RPMI7951 (cell line): ENCODE measurements at regions not wholly inside any gene's neighbourhood (a gene's known extent, or its start where the extent isn't known, plus 50 kb on each side); places are given as distances from the start of the nearest gene placed in this dataset.
"Not testable (repeated sequence)": the region's sequence is repeated elsewhere in the genome, so short reads cannot be mapped to it uniquely, and the experiment has no call there.

Experiments
- DNase-seq: peaks from one replicate; pipeline ENCODE4 v3.0.0-alpha.2; 2012; ENCODE audit warnings: low read depth

DNA sequence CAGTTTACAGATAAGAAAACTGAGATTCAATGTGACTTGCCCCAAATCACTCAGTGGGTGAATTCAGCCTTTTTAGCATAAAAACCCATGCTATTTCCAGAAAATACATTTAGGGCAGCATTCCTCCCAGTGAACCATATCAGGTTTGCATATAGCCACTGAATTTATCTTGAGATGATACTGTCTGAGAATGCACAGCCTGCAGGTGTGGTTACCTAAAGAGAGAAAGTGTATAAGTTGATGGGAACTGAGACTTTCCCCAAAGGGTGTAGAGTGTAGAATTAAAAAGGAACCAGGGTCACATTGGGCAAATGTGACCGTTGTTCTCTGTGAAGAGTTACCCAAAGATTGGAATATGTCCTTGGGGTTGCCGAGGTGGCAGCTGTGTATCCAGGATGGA lies 100.0 kb upstream of the PIK3R1 start:
- no peak for DNase-seq

DNA sequence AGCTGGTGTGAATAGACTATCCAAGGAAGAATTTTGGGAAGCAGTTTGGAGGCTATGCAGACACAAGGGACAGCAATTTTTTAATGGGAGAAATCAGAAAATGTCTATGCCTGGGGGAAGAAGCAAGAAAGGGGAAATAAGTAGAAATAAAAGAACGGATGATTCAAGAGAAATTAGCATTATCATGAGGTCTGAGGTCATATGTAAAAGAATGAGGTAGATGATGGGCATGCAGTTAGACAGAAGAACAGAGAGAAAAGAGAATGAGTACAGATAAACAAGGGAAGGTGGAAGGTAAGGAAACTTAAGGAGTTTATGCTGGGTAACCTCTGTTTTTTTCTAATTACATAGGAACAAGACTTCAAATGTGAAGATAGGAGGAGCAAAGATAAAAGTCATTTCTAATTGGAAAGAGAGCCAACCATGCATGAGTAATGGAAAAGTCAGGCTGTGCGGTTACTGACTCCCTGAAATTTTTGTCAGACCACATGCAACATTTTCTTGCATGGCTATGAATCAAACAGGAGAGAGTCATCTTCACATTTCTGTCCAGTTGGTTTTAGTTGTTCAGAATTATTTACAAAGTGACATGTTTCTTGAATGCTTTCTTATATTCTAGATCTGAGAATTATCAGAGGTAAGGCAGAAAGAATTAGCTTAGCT lies 101.0 kb upstream of the PIK3R1 start:
- DNase-seq: peak; percentile 91

DNA sequence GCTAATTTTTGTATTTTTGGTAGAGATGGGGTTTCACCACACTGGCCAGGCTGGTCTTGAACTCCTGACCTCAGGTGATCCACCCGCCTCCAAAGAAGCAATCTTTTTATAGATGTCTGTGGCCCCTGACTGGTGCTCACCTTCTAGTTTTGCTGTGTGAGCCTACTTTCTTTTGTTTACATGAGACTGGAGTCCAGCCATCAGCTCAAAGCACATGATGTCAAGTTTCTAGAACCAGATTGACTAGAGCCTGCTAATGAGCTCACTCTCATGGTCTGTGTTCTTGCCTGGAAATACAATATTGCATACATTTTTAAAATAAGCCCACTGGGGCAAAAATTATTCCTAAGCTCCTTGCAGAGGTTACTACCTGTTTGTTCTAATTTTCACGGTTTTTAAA lies 102.9 kb upstream of the PIK3R1 start:
- no peak for DNase-seq

- no peak for DNase-seq
Observed at GRCh38 chr5:68110894-68111293, 104.7 kb upstream of the PIK3R1 start.

DNA sequence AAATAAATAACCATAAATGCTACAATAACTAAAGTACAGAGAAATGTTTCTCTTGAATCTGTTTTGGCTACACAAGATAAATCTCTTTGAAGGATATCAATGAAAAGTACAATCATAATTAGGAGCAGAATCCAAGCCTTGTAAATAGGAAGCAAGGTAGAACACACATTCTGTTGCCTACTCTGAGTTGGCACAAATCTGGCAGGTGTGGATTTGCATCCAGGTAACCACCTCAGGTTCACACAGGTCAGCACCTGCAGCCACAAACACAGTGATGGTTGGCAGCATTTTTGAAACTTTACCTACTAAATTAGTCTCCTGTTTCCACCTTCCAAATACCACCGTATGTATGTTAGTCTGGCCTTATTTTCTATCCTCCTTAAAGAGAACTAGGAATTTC lies 105.3 kb upstream of the PIK3R1 start:
- DNase-seq: no peak

DNA sequence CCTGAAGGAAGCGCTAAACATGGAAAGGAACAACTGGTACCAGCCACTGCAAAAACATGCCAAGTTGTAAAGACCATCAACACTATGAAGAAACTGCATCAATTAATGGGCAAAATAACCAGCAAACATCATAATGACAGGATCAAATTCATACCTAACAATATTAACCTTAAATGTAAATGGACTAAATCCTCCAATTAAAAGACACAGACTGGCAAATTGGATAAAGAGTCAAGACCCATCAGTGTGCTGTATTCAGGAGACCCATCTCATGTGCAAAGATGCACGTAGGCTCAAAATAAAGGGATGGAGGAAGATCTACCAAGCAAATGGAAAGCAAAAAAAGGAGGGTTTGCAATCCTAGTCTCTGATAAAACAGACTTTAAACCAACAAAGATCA lies 111.3 kb upstream of the PIK3R1 start:
- not testable (repeated sequence) for DNase-seq

GRCh38 chr5:68103297-68103696 lies 112.3 kb upstream of the PIK3R1 start:
- not testable (repeated sequence) for DNase-seq

GRCh38 chr5:68099327-68099726 lies 116.2 kb upstream of the PIK3R1 start:
- DNase-seq: no peak

GRCh38 chr5:68093455-68094159 lies 121.9 kb upstream of the PIK3R1 start:
- DNase-seq: no peak

DNA sequence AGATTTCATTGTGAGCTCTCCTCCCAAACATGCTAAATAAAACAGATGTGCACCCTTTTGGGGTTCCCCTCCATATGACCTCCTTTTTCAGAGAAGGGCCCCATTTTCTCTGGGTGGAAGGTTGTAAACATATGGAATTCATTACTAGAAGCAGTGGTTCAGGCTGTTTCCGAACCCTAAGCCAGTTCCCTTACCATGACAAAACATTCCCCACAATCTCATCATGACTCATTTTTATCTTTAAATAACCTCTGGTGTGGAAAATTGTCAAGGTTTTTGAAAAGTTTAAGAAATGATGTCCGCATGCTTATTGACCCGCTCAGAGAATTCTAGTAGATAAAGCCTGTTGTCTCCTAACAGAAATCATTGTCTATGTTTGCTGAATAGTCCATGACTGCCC lies 127.3 kb upstream of the PIK3R1 start:
- peak; percentile 91 for DNase-seq

GRCh38 chr5:68087866-68088265 lies 127.7 kb upstream of the PIK3R1 start:
- peak; percentile 83 for DNase-seq

DNA sequence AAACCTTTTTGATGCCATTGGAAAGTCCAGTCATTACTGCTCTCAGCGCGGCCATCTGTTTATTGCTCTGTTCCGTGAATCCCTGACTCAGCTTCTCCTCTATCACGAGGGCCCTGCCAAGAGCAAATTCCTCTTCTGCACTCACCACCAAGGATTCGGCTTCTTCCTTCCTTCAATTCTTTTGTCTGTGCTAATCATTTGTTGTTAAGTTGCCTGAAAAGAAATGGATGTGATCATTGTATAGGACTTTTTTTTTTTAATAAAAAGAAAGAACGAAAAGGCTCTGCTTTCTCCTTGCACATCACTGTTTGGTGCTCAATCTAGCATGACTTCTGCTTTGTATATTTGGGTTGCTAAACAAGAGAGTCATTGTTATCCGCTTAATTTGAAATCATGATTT lies 128.7 kb upstream of the PIK3R1 start:
- peak; percentile 80 for DNase-seq

- DNase-seq: peak; percentile 19
Observed at GRCh38 chr5:68086439-68086838, 129.1 kb upstream of the PIK3R1 start.

- no peak for DNase-seq
Observed at GRCh38 chr5:68084396-68084795, 131.2 kb upstream of the PIK3R1 start.

DNA sequence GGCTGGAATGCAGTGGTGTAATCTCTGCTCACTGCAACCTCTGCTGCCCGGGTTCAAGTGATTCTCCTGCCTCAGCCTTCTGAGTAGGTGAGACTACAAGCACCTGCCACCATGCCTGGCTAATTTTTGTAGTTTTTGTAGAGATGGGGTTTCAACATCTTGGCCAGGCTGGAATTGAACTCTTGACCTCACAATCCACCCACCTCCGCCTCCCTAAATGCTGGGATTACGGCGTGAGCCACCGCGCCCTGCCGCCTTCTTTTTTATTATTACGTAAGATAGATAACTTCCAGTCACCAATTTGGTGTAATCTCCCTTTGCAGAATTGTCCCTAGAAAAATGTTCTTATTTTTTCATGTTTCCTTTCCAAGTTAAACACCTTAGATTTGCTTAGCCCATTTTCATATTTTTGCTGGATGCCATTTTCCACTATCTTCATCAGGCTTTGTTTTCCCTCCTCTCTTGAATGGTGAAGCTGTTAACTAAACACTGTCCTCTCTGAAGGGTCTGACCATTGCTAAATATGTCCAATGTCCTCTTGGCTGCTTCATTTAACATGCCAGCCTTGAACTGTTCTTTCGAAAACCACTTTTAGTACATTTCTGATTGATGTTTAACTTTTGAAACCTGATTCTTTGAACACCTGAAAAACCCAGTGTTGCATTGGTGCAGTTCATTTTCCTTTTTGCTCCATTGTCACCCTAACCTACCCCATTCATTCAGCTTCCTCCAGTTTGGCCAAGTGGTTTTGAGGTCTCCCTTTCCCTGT lies 135.1 kb upstream of the PIK3R1 start:
- DNase-seq: no peak

GRCh38 chr5:68077349-68077894 lies 138.1 kb upstream of the PIK3R1 start:
- peak; percentile 11 for DNase-seq

- DNase-seq: no peak
Observed at GRCh38 chr5:68074633-68075032, 140.9 kb upstream of the PIK3R1 start.

- peak; percentile 37 for DNase-seq
Observed at GRCh38 chr5:68074048-68074632, 141.4 kb upstream of the PIK3R1 start.

- peak; percentile 75 for DNase-seq
Observed at GRCh38 chr5:68071736-68072135, 143.8 kb upstream of the PIK3R1 start.

DNA sequence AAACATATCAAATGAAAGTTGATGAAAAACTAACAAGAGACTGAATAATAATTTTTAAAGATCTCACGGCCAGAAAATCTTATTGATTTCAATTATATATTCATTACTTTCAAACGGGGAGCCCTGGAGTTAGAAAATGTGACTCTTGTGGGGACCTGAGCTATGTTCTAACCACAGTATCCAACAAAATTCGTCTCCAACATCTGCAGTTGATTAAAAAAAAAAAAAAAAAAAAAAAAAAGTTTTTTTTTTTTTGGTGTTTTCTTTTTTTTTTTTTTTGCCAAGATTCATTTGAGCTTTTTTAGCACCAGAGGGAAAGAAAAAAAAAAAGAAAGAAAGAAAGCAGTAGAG lies 144.3 kb upstream of the PIK3R1 start:
- DNase-seq: peak; percentile 43

GRCh38 chr5:68070591-68071281 lies 144.8 kb upstream of the PIK3R1 start:
- DNase-seq: peak; percentile 30
